SK-N-SH (cell line): ENCODE measurements at regions not wholly inside any gene's neighbourhood (a gene's known extent, or its start where the extent isn't known, plus 50 kb on each side); places are given as distances from the start of the nearest gene placed in this dataset.

Source experiments
- CTCF ChIA-PET: fragments of 300-600, 350-600 bp; formaldehyde crosslinking; extraction: SDS; loops from one replicate; lab custom pipeline; 2021; lab: Yijun Ruan, JAX
- POLR2A ChIA-PET: fragments of 350-600 bp; sonication (Branson Sonifier 250); formaldehyde crosslinking; extraction: SDS; loops from one replicate; lab custom pipeline; 2020; ENCODE audit warnings: antibody characterized with exemption, inconsistent platforms; lab: Yijun Ruan, JAX
- DNase-seq: peaks from one replicate; pipeline ENCODE4 v3.0.0; 2012
- H2AFZ ChIP-seq: fragments of 200-600 bp; sonication (generic); 2 replicates; pipeline ENCODE4 v1.8.1; 2016; ENCODE audit warnings: antibody characterized with exemption, mild to moderate bottlenecking, low read depth
- H3F3A ChIP-seq: fragments of 200-600 bp; sonication (generic); replicated peaks from 2 replicates; pipeline ENCODE3; 2016; ENCODE audit warnings: antibody characterized with exemption, mild to moderate bottlenecking; ENCODE audit not compliant: insufficient read depth
- H3K27ac ChIP-seq, 2 experiments: fragments of 200-500 bp in 1 of 2; fragments of 200-600 bp in 1 of 2; sonication (Bioruptor generic) in 1 of 2; sonication (generic), shearing (Covaris generic) in 1 of 2; 2 replicates each; pipeline versions ENCODE4 v1.5.1 to v1.6.1; 2014 to 2016; ENCODE audit warnings: low read depth in 2 of 2, inconsistent platforms in 1 of 2, low read length in 1 of 2, mild to moderate bottlenecking in 1 of 2, mixed read lengths in 1 of 2
- H3K27me3 ChIP-seq: fragments of 200-600 bp; sonication (generic), shearing (Covaris generic); 2 replicates; pipeline ENCODE4 v1.6.1; 2016; ENCODE audit warnings: mixed run types; ENCODE audit not compliant: insufficient read depth
- H3K36me3 ChIP-seq, 2 experiments: fragments of 200-500 bp in 1 of 2; fragments of 200-600 bp in 1 of 2; sonication (Bioruptor generic) in 1 of 2; sonication (generic) in 1 of 2; replicated peaks in 1 of 2; 2 replicates each; pipeline versions ENCODE3 to v1.5.1; 2014 to 2016; ENCODE audit warnings: low read length in 1 of 2, mild to moderate bottlenecking in 1 of 2; ENCODE audit not compliant: insufficient read depth in 2 of 2, control insufficient read depth in 1 of 2
- H3K4me1 ChIP-seq, 2 experiments: fragments of 200-500 bp in 1 of 2; fragments of 200-600 bp in 1 of 2; sonication (Bioruptor generic) in 1 of 2; sonication (generic), shearing (Covaris generic) in 1 of 2; 2 replicates each; pipeline versions ENCODE4 v1.5.1 to v1.6.1; 2014 to 2016; ENCODE audit warnings: low read depth in 1 of 2, low read length in 1 of 2, mixed run types in 1 of 2; ENCODE audit not compliant: insufficient read depth in 2 of 2, control insufficient read depth in 1 of 2
- H3K4me2 ChIP-seq: fragments of 200-600 bp; sonication (generic), shearing (Covaris generic); 2 replicates; pipeline ENCODE4 v1.6.1; 2017; ENCODE audit warnings: mixed run types
- H3K4me3 ChIP-seq, 2 experiments: fragments of 200-500 bp in 1 of 2; fragments of 200-600 bp in 1 of 2; sonication (Bioruptor generic) in 1 of 2; sonication (generic), shearing (Covaris generic) in 1 of 2; 2 replicates each; pipeline versions ENCODE4 v1.5.1 to v1.8.1; 2014 to 2016; ENCODE audit warnings: low read depth in 2 of 2, inconsistent platforms in 1 of 2, low read length in 1 of 2, mild to moderate bottlenecking in 1 of 2, mixed read lengths in 1 of 2, moderate library complexity in 1 of 2
- H3K79me2 ChIP-seq: fragments of 200-600 bp; sonication (generic); 2 replicates; pipeline ENCODE4 v1.8.1; 2017; ENCODE audit warnings: mild to moderate bottlenecking; ENCODE audit not compliant: insufficient read depth
- H3K9ac ChIP-seq: fragments of 200-600 bp; sonication (generic); 2 replicates; pipeline ENCODE4 v1.6.1; 2017; ENCODE audit warnings: mixed run types
- H3K9me2 ChIP-seq: fragments of 200-600 bp; sonication (generic); 2 replicates; pipeline ENCODE4 v1.6.1; 2017; ENCODE audit warnings: mixed run types
- H3K9me3 ChIP-seq: fragments of 200-600 bp; sonication (generic); 2 replicates; pipeline ENCODE4 v1.6.1; 2017; ENCODE audit warnings: mixed run types, mild to moderate bottlenecking, moderate library complexity
- H4K20me1 ChIP-seq: fragments of 200-600 bp; sonication (generic); 2 replicates; pipeline ENCODE4 v1.6.1; 2017; ENCODE audit warnings: mild to moderate bottlenecking, mixed run types; ENCODE audit not compliant: insufficient read depth
- ELF1 ChIP-seq: IDR thresholded peaks from 2 replicates; pipeline ENCODE4 v1.4.0; 2012
- FOSL2 ChIP-seq: IDR thresholded peaks from 2 replicates; pipeline ENCODE4 v1.4.0; 2012; ENCODE audit warnings: low read depth, mild to moderate bottlenecking, moderate library complexity, borderline replicate concordance
- FOXJ3 ChIP-seq: sonication (generic); formaldehyde crosslinking; IDR thresholded peaks from 2 replicates; pipeline ENCODE4 v1.5.1; 2020; ENCODE audit warnings: mild to moderate bottlenecking, missing genetic modification reagents
- GATA2 ChIP-seq: sonication (generic); formaldehyde crosslinking; IDR thresholded peaks from 2 replicates; pipeline ENCODE4 v1.5.0; 2020; ENCODE audit warnings: mild to moderate bottlenecking, missing genetic modification reagents
- JUND ChIP-seq: IDR thresholded peaks from 2 replicates; pipeline ENCODE4 v1.4.0; 2012
- MEF2A ChIP-seq: IDR thresholded peaks from 2 replicates; pipeline ENCODE4 v1.4.0; 2012; ENCODE audit warnings: low read depth, borderline replicate concordance
- NFIC ChIP-seq: IDR thresholded peaks from 2 replicates; pipeline ENCODE4 v1.4.0; 2012; ENCODE audit warnings: borderline replicate concordance
- POLR2AphosphoS5 ChIP-seq: IDR thresholded peaks from 2 replicates; pipeline ENCODE4 v1.6.1; 2012; ENCODE audit warnings: low read depth, low read length
- RFX5 ChIP-seq: IDR thresholded peaks from 2 replicates; pipeline ENCODE4 v1.6.1; 2012; ENCODE audit warnings: mild to moderate bottlenecking, improper control_type of control experiment, low read length
- SIN3A ChIP-seq: IDR thresholded peaks from 2 replicates; pipeline ENCODE4 v1.6.1; 2012; ENCODE audit warnings: low read depth, mild to moderate bottlenecking, low read length, moderate library complexity, borderline replicate concordance
- SMC3 ChIP-seq: IDR thresholded peaks from 2 replicates; pipeline ENCODE4 v1.6.1; 2012; ENCODE audit warnings: low read depth, low read length, improper control_type of control experiment
- TAF1 ChIP-seq: IDR thresholded peaks from 2 replicates; pipeline ENCODE4 v1.6.1; 2012; ENCODE audit warnings: low read depth, mild to moderate bottlenecking, low read length, moderate library complexity, borderline replicate concordance
- TEAD4 ChIP-seq: IDR thresholded peaks from 2 replicates; pipeline ENCODE4 v1.4.0; 2012; ENCODE audit warnings: mild to moderate bottlenecking, borderline replicate concordance; ENCODE audit not compliant: insufficient read depth
- YY1 ChIP-seq: IDR thresholded peaks from 2 replicates; pipeline ENCODE4 v1.4.0; 2012; ENCODE audit warnings: low read depth, mild to moderate bottlenecking
- WGBS: methylation state at CpG from one replicate; pipeline ENCODE4 v1.1.6; 2017; ENCODE audit warnings: low lambda C conversion rate; 5-methylcytosine and 5-hydroxymethylcytosine counted together
- TF ChIP-seq, protein P1 (sequence below): fragments of 200-600 bp; sonication (generic); IDR thresholded peaks from 2 replicates; pipeline ENCODE4 v1.6.1; 2017; ENCODE audit warnings: antibody characterized with exemption, mild to moderate bottlenecking, moderate library complexity
- TF ChIP-seq, protein P2 (sequence below): fragments of 150-350 bp; IDR thresholded peaks from 2 replicates; pipeline ENCODE4 v1.6.1; 2017; ENCODE audit warnings: antibody characterized with exemption, low read length, low read depth, borderline replicate concordance
- TF ChIP-seq, protein P3 (sequence below): IDR thresholded peaks from 2 replicates; pipeline ENCODE4 v1.4.0; 2012; ENCODE audit warnings: low read depth, borderline replicate concordance
- TF ChIP-seq, protein P4 (sequence below): IDR thresholded peaks from 2 replicates; pipeline ENCODE4 v1.6.1; 2012; ENCODE audit warnings: mild to moderate bottlenecking, low read depth, low read length, moderate library complexity

DNA sequence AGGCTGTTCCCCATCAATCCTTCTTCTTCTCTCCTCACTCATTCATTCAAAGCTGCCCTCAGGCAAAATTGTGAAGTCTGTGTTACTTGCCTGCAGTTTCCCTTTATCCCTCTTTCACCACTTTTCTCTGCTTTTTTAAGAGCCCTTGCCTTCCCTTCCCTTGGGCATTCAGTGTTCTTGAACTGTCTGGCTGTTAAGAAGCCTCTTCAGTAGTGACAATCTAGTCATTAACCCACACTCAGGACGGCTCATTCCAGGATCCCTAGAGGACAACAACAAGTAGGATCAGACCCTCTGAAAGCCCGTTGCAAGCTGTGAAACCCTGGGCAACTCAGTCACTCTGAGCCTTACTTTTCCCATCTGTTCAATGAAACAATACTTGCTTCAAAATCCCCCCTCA is 615.7 kb downstream of the EPHA4 start:
- 0% methylated on average over 2 of the region's 2 CpGs for whole genome bisulfite sequencing
- Histone ChIP-seq H3K4me3 (no peak overlapping the region), H3K4me1 (no peaks in the 10 kb centered on the region), H3K27ac (no peak overlapping the region), H3K9me2 (no peaks in the 10 kb centered on the region), H3K9me3 (no peaks in the 10 kb centered on the region), H4K20me1 (no peaks in the 10 kb centered on the region), H3F3A (no peaks in the 10 kb centered on the region), H3K27me3 (no peaks in the 10 kb centered on the region), H2AFZ (no peak overlapping the region), H3K9ac (no peak overlapping the region), H3K4me2 (no peak overlapping the region), H3K79me2 (no peaks in the 10 kb centered on the region), H3K36me3 (no peaks in the 10 kb centered on the region)
- DNase-seq: no peak
- POLR2A ChIA-PET: no interaction called here
- CTCF ChIA-PET: no interaction called here
- TF ChIP-seq YY1: no peak
- no peak for TF ChIP-seq NFIC
- no peak for TF ChIP-seq SIN3A
- TF ChIP-seq, protein P1, sequence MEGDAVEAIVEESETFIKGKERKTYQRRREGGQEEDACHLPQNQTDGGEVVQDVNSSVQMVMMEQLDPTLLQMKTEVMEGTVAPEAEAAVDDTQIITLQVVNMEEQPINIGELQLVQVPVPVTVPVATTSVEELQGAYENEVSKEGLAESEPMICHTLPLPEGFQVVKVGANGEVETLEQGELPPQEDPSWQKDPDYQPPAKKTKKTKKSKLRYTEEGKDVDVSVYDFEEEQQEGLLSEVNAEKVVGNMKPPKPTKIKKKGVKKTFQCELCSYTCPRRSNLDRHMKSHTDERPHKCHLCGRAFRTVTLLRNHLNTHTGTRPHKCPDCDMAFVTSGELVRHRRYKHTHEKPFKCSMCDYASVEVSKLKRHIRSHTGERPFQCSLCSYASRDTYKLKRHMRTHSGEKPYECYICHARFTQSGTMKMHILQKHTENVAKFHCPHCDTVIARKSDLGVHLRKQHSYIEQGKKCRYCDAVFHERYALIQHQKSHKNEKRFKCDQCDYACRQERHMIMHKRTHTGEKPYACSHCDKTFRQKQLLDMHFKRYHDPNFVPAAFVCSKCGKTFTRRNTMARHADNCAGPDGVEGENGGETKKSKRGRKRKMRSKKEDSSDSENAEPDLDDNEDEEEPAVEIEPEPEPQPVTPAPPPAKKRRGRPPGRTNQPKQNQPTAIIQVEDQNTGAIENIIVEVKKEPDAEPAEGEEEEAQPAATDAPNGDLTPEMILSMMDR: no peak
- TF ChIP-seq GATA2 (CRISPR knock-in tag): no peak
- no peak for TF ChIP-seq TAF1
- no peak for TF ChIP-seq FOSL2
- TF ChIP-seq JUND: no peak
- no peak for TF ChIP-seq POLR2AphosphoS5
- no peak for TF ChIP-seq RFX5
- TF ChIP-seq, protein P2, sequence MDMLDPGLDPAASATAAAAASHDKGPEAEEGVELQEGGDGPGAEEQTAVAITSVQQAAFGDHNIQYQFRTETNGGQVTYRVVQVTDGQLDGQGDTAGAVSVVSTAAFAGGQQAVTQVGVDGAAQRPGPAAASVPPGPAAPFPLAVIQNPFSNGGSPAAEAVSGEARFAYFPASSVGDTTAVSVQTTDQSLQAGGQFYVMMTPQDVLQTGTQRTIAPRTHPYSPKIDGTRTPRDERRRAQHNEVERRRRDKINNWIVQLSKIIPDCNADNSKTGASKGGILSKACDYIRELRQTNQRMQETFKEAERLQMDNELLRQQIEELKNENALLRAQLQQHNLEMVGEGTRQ: no peak
- TF ChIP-seq, protein P3, sequence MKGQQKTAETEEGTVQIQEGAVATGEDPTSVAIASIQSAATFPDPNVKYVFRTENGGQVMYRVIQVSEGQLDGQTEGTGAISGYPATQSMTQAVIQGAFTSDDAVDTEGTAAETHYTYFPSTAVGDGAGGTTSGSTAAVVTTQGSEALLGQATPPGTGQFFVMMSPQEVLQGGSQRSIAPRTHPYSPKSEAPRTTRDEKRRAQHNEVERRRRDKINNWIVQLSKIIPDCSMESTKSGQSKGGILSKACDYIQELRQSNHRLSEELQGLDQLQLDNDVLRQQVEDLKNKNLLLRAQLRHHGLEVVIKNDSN: no peak
- TF ChIP-seq FOXJ3 (CRISPR knock-in tag): no peak
- no peak for TF ChIP-seq TEAD4
- TF ChIP-seq, protein P4, sequence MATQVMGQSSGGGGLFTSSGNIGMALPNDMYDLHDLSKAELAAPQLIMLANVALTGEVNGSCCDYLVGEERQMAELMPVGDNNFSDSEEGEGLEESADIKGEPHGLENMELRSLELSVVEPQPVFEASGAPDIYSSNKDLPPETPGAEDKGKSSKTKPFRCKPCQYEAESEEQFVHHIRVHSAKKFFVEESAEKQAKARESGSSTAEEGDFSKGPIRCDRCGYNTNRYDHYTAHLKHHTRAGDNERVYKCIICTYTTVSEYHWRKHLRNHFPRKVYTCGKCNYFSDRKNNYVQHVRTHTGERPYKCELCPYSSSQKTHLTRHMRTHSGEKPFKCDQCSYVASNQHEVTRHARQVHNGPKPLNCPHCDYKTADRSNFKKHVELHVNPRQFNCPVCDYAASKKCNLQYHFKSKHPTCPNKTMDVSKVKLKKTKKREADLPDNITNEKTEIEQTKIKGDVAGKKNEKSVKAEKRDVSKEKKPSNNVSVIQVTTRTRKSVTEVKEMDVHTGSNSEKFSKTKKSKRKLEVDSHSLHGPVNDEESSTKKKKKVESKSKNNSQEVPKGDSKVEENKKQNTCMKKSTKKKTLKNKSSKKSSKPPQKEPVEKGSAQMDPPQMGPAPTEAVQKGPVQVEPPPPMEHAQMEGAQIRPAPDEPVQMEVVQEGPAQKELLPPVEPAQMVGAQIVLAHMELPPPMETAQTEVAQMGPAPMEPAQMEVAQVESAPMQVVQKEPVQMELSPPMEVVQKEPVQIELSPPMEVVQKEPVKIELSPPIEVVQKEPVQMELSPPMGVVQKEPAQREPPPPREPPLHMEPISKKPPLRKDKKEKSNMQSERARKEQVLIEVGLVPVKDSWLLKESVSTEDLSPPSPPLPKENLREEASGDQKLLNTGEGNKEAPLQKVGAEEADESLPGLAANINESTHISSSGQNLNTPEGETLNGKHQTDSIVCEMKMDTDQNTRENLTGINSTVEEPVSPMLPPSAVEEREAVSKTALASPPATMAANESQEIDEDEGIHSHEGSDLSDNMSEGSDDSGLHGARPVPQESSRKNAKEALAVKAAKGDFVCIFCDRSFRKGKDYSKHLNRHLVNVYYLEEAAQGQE: no peak
- no peak for TF ChIP-seq MEF2A
- no peak for TF ChIP-seq SMC3
- TF ChIP-seq ELF1: no peak
